UCSD-AML1 (cell line): ENCODE measurements at regions not wholly inside any gene's neighbourhood (a gene's known extent, or its start where the extent isn't known, plus 50 kb on each side); places are given as distances from the start of the nearest gene placed in this dataset.

ENCODE experiments used
- DNase-seq: peaks from one replicate; lab custom pipeline; 2025; ENCODE audit not compliant: unreplicated experiment; lab: John Stamatoyannopoulos, UW

DNA sequence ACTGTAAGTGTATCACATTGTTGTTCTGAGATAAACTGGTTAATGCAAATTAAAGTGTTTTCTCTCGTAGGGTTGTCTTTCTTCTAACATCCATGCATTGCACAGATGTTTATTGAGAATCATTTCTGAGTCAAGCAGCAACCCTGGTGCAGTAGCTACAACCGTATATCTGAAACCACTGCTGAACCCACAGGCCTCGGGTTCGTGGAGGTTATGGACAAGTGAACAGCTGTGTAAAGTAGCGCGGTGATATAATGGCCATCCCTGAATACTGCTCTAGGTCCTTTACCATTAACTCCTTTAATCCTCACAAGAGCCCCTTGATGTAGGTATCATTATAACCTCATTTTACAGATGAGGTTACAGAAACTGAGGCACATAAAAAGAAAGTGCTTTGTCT is 486.1 kb upstream of the TMEM132C start:
- no peak for DNase-seq

DNA sequence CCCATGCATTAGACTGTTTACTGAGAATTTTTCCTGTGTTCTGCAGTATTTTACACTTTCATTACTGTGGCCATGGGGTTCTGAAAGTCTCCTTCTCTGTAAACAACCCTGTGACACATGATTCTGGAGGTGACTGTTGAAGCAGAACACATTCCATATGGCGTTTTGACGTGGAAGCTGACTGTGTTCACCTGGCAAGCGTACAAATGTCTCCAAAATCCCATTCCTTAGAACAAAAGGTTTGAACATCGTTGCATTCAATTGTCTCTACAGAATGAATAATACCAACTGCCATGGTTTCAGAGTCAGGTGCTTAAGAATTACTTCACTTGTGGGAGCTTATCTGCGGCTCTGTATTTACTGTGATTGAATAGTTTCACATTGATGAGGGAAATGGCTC is 485.6 kb upstream of the TMEM132C start:
- DNase-seq: no peak

DNA sequence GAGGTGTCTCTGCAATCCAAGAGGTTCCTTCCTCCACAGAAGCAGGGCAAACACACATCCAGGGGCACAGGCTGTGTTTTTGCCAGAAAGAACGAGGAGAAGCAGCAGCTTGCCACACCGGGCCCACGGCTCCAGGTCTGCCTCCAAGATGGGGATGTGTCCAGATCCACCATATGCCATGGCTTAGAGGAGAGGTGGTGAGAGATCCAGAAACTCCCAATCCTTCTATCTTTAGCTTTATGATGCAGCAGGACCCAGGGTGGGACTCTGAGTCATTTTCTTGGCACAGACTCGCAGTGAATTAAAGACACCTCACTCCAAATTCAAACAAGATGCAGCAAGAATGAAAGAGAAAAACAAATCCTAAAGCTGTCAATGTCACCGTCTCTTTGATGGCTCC is 481.4 kb upstream of the TMEM132C start:
- DNase-seq: no peak

DNA sequence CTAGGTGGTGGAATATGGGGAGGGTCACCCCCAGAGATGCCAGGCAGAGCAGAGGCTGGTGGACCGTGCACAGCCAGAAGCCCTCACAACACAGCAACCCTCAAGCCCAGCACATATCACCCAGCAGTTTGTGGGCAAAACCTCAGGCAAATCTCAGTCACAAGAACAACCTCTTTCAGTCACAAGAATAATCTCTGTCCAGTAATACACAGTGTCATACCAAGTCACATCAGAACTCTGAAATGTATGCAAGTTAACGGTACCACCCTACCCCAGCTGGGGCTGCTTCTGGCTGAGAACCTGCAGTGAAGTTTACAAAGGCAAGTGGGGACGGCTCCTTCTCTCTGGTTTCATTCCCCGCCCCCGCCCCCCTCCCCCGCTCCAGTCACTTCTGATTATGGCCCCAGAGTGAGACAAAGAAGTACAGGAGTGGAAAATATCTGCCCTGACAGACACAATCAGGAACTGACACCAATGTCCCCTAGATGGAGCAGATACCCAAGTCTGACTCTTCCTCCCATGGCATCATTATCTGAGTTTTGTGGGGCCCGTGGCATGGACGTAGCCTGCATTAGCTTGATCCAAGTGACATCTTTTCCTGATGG is 480.9 kb upstream of the TMEM132C start:
- no peak for DNase-seq

DNA sequence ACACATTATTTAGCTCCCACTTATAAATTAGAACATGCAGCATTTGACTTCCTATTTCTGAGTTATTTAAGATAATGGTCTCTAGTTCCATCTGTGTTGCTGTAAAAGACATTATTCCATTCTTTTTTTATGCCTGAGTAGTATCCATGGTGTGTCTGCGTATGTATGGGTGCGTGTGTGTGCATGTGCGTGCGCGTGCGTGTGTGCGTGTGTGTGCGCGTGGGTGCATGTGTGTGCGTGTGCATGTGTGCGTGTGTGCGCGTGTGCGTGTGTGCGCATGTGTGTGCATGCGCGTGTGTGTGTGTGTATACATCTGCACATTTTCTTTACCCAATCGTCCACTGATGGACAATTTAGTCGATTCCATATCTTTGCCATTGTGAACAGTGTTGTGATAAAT is 479.4 kb upstream of the TMEM132C start:
- no peak for DNase-seq

DNA sequence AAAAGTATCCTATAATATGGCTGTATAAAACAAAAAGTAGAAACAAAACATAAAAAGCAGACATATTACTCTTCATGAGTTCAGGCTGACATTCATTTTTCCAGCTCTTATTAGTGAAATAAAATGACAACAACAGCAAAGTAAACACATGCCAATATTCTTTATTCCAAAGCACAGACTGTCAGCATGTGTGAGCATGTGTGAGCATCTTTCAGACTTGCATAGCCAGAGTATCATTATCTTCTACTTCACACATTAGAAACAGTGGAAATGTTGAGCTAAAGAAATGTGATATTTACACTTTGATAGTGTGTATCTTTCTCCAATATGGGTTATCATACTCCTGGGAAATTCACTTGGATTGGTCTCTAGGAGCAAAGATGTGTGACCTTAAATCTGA is 476.6 kb upstream of the TMEM132C start:
- DNase-seq: no peak

DNA sequence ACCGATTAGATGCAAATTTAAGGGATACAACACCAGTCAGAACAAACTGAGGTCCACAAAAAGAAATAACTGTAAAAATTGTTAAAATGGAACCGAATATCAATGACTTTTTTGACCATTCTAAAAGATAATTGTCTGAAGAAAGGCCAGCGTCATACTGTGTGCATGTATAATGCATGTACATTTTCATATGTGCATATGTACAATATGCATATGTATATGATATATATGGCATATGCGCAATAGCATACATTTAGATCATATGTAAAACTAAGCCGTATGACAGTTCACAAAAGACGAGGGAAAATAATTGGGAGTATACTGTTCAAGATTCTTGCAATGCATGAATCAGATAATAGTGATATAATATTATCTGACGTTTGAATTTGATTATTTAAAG is 475.8 kb upstream of the TMEM132C start:
- DNase-seq: no peak

DNA sequence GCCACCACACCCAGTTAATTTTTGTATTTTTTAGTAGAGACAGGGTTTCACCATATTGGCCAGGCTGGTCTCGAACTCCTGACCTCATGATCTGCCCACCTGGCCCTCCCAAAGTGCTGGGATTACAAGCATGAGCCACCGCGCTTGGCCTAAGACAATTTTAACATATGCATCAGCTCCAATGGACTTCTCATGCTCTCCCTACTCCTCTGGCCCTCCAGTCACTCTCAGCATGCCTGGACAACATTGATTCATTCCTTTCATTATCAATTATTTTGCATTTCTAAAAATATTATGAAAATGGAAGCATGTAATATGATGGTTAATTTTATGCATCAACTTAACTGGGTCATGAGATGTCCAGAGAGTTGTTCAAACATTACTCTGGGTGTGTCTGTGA is 469.1 kb upstream of the TMEM132C start:
- DNase-seq: no peak

DNA sequence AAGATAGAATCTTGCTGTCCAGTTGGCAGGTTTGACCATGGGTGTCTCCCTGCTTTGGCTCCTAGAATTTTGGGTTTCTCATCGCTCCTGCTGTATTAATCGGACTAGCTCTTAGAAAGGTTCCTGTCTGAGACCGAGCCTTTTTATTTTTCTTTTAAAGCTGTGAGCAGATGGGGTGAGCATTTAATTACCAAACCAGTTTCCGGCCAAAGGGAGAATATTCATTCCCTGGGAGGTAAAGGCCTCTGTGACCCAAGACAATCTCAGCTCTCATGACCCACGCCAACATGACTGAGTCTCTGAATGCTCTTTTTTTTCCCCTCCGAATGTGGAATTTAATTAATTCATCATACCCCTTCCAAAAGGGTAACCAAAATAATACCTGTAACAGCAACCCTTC is 464.7 kb upstream of the TMEM132C start:
- no peak for DNase-seq

DNA sequence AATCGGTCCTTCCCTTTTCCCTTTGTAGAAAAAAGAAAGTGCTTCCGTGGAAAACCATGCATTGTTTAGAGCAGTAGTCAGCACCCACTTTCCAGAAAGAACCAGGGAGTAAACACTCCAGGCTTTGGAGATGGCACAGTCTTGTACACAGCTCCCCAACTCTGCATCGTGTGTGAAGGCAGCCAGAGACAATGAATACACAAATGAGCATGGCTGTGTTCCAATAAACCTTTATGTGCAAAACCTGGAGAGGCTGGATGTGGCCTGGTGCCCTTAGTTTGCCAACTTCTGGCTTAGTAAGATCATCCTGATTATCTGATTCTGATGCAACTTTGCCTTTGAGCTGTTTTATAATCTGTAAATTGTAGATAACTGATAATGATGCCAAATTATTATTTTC is 463.4 kb upstream of the TMEM132C start:
- no peak for DNase-seq

DNA sequence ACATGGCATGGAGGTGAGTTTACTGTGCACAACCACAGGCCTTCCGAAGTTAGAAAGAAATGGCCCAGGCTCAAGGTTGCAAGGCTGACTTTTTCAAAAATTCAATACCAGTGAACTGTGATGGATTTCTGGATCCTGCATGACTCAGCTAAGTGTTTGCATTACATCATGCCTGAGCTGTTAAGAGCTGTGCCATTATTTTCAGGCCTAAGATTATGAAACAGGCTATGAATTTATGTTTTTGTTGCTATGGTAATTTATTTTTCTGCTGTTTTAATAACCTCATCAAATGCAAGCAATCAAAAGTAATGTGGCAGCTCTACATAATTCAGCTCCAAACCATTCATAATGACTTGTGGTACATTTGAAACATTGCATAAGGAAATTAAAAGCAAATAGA is 457.7 kb upstream of the TMEM132C start:
- DNase-seq: no peak

DNA sequence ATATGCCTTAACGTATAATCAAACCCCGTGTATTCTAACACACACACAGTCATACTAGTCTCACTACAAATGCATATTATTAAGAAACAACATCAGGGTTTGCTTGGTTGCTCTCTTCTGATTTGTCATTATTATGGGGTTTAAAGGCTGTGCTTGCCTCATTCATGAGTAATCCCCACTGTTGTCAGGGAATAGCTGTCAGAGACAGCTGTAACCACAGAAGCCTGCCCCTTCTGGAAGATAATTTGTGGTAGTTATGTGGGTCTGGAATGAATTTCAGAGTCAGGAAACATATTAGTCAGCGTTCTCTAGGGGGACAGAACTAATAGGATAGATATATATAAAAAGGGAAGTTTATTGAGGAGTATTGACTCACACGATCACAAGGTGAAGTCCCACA is 456.9 kb upstream of the TMEM132C start:
- DNase-seq: no peak

DNA sequence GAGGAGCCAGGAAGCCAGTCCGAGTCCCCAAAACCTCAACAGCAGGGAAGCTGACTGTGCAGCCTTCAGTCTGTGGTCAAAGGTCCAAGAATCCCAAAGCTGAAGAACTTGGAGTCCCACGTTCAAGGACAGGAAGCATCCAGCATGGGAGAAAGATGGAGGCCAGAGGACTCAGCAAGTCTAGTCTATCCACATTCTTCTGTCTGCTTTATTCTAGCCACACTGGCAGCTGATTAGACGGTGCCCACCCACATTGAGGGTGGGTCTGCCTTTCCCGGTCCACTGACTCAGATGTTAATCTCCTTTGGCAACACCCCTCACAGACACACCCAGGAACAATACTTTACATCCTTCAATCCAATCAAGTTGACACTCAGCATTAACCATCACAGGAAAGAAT is 456.5 kb upstream of the TMEM132C start:
- DNase-seq: peak; percentile 33

DNA sequence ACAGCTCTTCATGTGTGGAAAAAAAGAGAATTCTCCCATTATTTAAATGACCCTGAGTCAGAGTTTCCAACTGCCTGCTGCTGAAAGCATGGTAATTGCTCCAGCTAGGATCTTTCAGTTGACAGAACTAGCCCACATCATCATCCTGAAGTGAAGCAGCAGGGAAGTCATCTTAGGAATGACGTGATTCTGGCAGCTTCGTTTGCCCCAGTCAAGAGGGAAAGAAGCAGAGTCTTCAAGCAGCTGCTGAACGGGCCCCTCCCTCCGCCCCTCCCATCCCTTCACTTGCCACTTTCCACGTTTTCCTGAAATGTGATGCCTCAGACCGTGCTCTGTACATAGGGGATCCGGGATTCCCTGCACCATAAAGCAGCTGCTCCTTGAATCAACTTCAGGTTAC is 455.0 kb upstream of the TMEM132C start:
- DNase-seq: no peak

DNA sequence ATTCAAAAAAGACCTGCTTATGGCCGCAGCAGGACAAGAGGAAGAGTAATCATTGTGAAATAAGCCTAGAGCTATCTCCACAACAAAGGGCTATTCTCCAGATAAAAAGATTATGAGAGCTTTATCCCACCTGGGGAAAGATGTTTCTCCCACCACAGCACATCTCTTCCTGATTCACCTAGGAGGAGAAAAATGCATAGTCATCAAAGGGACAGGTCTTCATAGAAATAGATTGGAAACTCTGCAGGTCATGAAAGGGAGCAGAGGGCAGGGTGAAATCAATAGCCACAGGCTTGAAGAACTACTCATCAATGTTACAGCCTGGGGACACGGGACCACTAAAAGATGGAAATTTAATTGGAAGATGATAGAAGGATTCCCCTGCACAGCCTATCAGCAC is 453.8 kb upstream of the TMEM132C start:
- no peak for DNase-seq

DNA sequence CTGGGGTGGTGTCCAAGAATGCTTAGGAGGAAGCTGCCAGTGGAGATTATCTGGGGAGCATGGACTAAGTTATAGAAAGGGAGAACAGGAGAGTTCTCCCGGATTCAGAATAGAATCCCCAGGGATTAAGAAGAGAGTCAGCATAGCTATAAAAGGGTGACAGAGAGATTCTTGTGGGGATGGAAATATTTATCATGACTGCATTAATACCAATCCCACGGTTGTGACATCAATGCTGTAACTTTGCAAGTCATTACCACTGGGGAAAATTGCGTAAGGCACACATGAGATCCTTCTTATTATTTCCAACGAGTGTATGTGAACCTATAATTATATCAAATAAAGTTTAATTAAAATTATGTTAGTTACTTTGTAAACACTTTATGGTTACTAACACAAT is 447.9 kb upstream of the TMEM132C start:
- no peak for DNase-seq

DNA sequence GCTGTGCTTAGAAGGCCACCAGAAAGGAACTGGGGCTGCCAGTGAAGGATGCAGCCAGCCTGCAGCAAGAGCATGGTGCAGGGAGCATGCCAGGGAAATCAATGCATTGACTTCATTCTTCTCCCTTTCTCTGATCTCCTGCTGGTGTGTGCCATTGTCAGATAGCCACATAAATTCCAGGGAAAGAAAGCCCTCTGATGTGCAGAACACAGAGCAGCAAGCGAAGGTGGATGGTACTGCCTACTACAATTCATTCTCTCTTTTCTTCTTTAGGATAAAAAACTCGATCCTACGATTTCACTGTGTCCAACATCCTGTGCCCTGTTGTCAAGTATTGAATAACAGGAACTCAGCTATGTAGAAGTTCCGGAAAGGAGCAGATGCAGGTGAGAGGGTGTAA is 446.7 kb upstream of the TMEM132C start:
- DNase-seq: no peak

DNA sequence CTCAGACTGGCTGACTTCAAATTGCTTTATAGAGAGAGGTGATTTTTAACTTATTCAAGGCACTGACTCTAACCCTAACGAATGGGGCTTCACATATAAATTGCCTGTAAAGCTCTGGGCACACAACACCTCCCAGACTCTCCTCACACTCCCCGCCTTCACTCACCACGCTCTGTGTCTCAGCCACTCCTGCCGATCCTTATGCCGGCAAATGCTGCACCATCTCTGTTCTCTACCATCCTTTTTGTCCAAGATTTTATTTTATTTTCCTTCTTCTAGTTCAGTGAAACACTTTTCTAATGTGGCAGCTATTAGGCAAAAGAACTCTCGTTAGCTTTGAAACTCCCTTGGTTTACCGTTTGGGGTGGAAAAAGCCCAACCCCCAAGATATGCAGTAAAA is 446.1 kb upstream of the TMEM132C start:
- no peak for DNase-seq

DNA sequence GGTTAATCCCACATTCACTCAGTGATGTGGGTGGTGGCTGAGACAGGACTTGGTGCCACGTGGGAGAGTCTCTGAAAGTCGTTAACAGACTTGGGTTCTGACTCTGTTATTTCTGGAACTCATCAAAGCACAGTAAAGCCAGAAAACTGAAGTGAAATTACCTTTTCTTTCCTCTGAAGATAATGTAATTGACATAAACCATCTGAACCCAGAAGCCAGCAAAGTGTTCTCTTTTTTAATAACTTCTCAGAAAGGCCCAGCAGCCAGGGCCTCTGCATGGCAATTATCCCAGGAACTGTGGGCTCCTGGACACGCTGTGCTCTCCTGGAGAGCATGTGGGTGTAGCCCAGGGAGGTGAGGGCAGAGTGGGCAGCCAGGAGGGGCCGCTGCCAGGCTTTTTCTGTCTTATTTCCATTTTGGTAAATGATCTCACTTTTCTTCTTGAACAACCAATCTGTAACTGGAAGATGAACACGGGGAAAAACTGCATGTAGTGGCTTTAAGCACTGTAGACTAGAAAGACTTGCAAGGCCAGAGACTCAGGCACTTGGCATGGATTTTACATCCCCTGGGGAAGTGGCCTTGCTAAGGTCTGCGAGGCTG is 444.1 kb upstream of the TMEM132C start:
- DNase-seq: no peak

DNA sequence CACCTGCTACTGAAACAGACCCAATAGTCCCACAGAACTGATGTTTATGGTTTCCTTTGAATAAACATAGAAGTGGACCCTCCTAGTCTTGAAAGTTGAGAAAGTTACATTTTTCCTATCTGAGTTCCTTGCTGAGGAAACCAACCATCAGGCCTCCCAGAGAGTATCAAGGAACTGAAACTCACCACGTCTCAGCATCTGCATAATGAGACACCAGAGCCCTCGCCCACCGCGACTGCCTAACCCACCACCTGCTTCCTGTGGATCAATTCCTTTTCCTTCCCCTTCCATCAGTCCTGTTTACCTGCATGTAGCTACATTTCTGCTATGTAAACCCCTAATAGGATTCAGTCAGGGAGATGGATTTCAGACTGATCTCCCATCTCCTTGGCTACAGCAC is 443.2 kb upstream of the TMEM132C start:
- no peak for DNase-seq

DNA sequence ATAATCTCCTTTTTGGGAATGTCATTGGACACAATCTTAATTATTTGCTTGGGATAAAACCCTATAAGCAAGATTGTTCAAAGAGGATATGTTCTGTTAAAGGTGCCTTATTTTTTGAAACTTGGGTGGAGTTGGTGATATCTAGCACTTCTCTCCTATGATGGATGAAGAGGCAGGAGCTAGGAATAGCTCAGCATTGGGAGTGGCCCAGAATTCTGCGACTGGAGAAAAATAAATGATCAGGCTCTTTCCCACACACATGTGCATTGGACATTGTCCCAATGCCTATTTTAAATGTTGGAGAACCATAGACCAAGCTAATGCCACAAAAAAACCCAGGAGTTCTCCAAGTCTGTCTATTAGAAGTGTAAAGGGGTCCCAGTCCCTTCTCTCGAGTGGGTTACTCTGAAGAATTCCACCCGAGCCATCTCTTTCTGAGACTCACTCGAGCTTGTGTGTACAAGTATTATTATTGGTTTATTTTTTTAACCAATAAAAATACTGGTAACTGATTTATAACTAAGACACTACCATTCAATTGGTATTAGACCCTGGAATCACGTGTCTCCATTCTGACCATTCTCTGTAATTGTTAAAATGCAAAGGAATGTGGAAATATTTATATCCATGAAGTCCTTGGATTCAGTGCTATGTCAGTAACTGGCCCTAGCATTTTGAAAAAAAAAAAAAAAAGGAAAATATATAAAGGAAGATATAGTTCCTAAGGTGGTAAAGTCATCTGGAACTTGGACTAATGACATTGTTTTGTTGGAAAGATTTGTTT is 437.5 kb upstream of the TMEM132C start:
- no peak for DNase-seq

DNA sequence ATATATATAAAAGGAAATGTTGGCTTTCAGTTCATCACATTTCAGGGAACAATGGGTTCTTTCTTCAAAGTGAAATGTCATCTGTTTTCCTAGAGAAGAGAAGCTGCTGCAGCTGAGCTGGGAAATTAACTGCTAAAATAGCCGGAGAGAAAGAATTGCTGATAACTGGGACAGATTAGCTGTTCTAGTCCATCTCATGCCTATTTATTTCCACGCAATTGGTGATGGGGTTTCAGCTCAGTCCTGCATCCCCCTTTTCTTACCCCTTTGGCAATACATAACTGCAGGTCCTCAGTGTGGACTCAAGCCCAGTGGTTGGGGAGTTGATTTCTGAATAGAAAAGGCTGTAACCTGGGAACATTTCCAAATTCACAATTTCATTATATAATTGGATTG is 436.9 kb upstream of the TMEM132C start:
- no peak for DNase-seq

DNA sequence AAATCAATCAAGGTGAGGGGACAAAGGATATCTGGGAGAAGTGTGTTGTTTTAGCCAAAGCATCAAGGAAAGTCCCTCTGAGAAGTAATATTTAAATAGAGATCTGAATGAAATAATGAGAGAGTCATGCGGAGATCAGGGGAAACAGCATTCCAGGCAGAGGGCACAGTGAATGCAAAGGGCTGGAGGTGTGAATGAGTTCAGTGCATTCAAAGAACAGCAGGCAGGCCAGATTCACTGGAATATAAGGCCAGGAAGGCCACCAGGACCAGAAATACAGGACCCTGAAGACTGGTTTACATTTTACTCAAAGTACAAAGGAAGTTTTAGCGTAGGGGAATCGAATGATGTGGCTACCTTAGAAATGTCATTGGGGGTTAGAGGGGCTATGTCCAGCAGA is 436.2 kb upstream of the TMEM132C start:
- no peak for DNase-seq
